ENCODE measurements at regions not wholly inside any gene's neighbourhood (a gene's known extent, or its start where the extent isn't known, plus 50 kb on each side); places are given as distances from the start of the nearest gene placed in this dataset.
"Not testable (repeated sequence)": the region's sequence is repeated elsewhere in the genome, so short reads cannot be mapped to it uniquely, and the experiment has no call there.

DNA sequence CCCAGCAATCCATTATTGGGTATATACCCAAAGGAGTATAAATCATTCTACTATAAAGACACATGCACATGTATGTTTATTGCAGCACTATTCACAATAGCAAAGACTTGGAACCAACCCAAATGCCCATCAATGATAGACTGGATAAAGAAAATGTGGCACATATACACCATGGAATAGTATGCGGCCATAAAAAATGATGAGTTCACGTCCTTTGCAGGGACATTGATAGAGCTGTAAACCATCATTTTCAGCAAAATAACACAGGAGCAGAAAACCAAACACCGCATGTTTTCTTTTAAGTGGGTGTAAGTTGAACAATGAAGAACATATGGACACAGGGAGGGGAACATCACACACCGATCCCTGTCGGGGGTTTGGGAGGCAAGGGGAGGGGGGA lies 56.7 kb downstream of the PALS2 start:
- intact Hi-C loops (cut with DNase I); DNase-seq; H3K4me1 ChIP-seq; ATAC-seq; H3K9me3 ChIP-seq; H3K27ac ChIP-seq; H3K36me3 ChIP-seq (ENCODE audit: insufficient read depth in 1 of 2, low read depth in 1 of 2); H3K27me3 ChIP-seq (ENCODE audit: insufficient read depth in 3 of 3, low read length in 2 of 3); H3K4me3 ChIP-seq: not testable (repeated sequence)
- 97 to 99% (median 98%) methylated on average over 5 of the region's 5 CpGs for WGBS, 3 donors

- no peaks in the 10 kb centered on the region for H3K4me1 ChIP-seq
- H3K36me3 ChIP-seq (ENCODE audit: insufficient read depth in 1 of 2, low read depth in 1 of 2), result no peaks in the 10 kb centered on the region
- DNase-seq (no peak), ATAC-seq (no peak)
- no peaks in the 10 kb centered on the region for H3K27me3 ChIP-seq (ENCODE audit: insufficient read depth in 3 of 3, low read length in 2 of 3)
- H3K27ac ChIP-seq, result no peak overlapping the region
- TF ChIP-seq, protein P1, sequence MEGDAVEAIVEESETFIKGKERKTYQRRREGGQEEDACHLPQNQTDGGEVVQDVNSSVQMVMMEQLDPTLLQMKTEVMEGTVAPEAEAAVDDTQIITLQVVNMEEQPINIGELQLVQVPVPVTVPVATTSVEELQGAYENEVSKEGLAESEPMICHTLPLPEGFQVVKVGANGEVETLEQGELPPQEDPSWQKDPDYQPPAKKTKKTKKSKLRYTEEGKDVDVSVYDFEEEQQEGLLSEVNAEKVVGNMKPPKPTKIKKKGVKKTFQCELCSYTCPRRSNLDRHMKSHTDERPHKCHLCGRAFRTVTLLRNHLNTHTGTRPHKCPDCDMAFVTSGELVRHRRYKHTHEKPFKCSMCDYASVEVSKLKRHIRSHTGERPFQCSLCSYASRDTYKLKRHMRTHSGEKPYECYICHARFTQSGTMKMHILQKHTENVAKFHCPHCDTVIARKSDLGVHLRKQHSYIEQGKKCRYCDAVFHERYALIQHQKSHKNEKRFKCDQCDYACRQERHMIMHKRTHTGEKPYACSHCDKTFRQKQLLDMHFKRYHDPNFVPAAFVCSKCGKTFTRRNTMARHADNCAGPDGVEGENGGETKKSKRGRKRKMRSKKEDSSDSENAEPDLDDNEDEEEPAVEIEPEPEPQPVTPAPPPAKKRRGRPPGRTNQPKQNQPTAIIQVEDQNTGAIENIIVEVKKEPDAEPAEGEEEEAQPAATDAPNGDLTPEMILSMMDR (IDR thresholded peaks at IDR 0.05), result no peak
- intact Hi-C loops (cut with DNase I), result no loop called here
- H3K4me3 ChIP-seq, result no peak overlapping the region
- no peaks in the 10 kb centered on the region for H3K9me3 ChIP-seq
- 89 to 96% (median 95%) methylated on average over 2 of the region's 2 CpGs for WGBS, 3 donors
These were observed 57.3 kb downstream of the PALS2 start for GRCh38 chr7:24630596-24630995.

GRCh38 chr7:24637021-24637420 lies 63.8 kb downstream of the PALS2 start:
- WGBS, 3 donors, result 87 to 100% (median 97%) methylated on average over 1 of the region's 1 CpG
- H3K27ac ChIP-seq, result no peak overlapping the region
- ATAC-seq, result no peak

GRCh38 chr7:24637706-24638105 lies 64.5 kb downstream of the PALS2 start:
- H3K27ac ChIP-seq, result no peak overlapping the region
- H3K27me3 ChIP-seq (ENCODE audit: insufficient read depth in 3 of 3, low read length in 2 of 3), result no peaks in the 10 kb centered on the region
- H3K9me3 ChIP-seq, result no peaks in the 10 kb centered on the region
- peaks cover 8% of the 10 kb centered on the region for H3K4me1 ChIP-seq
- H3K4me3 ChIP-seq, result no peak overlapping the region
- TF ChIP-seq, protein P1 (IDR thresholded peaks at IDR 0.05), result no peak
- peak in 1 of 4 donors; percentile 50 for ATAC-seq
- intact Hi-C loops (cut with DNase I), result no loop called here
- no peak for DNase-seq
- peaks cover 0 to 12% of the 10 kb centered on the region in 2 donors for H3K36me3 ChIP-seq (ENCODE audit: insufficient read depth in 1 of 2, low read depth in 1 of 2)

More at GRCh38 chr7:24637021-24637420, 63.8 kb downstream of the PALS2 start:
- H3K4me3 ChIP-seq, result no peak overlapping the region
- no peaks in the 10 kb centered on the region for H3K27me3 ChIP-seq (ENCODE audit: insufficient read depth in 3 of 3, low read length in 2 of 3)
- H3K9me3 ChIP-seq, result no peaks in the 10 kb centered on the region
- H3K4me1 ChIP-seq, result peaks cover 8% of the 10 kb centered on the region
- peaks cover 0 to 5% of the 10 kb centered on the region in 2 donors for H3K36me3 ChIP-seq (ENCODE audit: insufficient read depth in 1 of 2, low read depth in 1 of 2)
- TF ChIP-seq, protein P1 (IDR thresholded peaks at IDR 0.05), result no peak
- no peak for DNase-seq
- intact Hi-C loops (cut with DNase I), result no loop called here

GRCh38 chr7:24644567-24644966 lies 71.3 kb downstream of the PALS2 start:
- not testable (repeated sequence) for H3K4me3 ChIP-seq; H3K9me3 ChIP-seq; H3K27ac ChIP-seq; ATAC-seq; H3K4me1 ChIP-seq; H3K27me3 ChIP-seq (ENCODE audit: insufficient read depth in 3 of 3, low read length in 2 of 3); DNase-seq
- peaks cover 0 to 34% of the 10 kb centered on the region in 2 donors for H3K36me3 ChIP-seq (ENCODE audit: insufficient read depth in 1 of 2, low read depth in 1 of 2)
- 94 to 98% (median 95%) methylated on average over 3 of the region's 3 CpGs for WGBS, 3 donors
- intact Hi-C loops (cut with DNase I), result loop anchor here in 1 of 2 donors (5.0 kb wide), 1 partner anchor 47 kb away; no protein-coding TSS in a partner anchor
